A549 (cell line): ENCODE measurements at regions not wholly inside any gene's neighbourhood (a gene's known extent, or its start where the extent isn't known, plus 50 kb on each side); places are given as distances from the start of the nearest gene placed in this dataset.

Source experiments
- ATAC-seq, 2 experiments: fragments of 200-7000 bp in 1 of 2; fragments of >200 bp in 1 of 2; cut with Nextera tagmentation in 1 of 2; cut with Tn5 transposase in 1 of 2; 3 replicates each; pipeline versions ENCODE4 v1.8.0 to v1.9.1; 2018 to 2020; ENCODE audit warnings: mild to moderate bottlenecking in 1 of 2, moderate library complexity in 1 of 2
- CTCF ChIA-PET: fragments of 300-600 bp; sonication (Branson Sonifier 250); formaldehyde crosslinking; extraction: SDS; loops from one replicate; lab custom pipeline; 2021; ENCODE audit warnings: antibody characterized with exemption, inconsistent platforms; lab: Yijun Ruan, JAX
- POLR2A ChIA-PET: fragments of 350-600 bp; formaldehyde crosslinking; extraction: SDS; loops from one replicate; lab custom pipeline; 2021; ENCODE audit warnings: antibody characterized with exemption, inconsistent platforms; lab: Yijun Ruan, JAX
- DNase-seq, 2 experiments: peaks; one replicate each; pipeline versions ENCODE4 v3.0.0 to v3.0.0-alpha.2; 2011 to 2016; ENCODE audit warnings: low read depth in 1 of 2, low spot score in 1 of 2
- FAIRE-seq: peaks from 2 replicates; lab custom pipeline; 2011; peaks lifted over from hg19 to GRCh38; lab: Jason Lieb, UNC
- H3K27ac ChIP-seq, 2 experiments: fragments of >200 bp; sonication (Bioruptor Twin); formaldehyde crosslinking; 3 replicates each; pipeline ENCODE4 v1.5.1; 2016 to 2017
- H3K4me1 ChIP-seq: fragments of >200 bp; sonication (Bioruptor Twin); formaldehyde crosslinking; 3 replicates; pipeline ENCODE4 v1.6.1; 2016
- H3K4me2 ChIP-seq: fragments of >200 bp; sonication (Bioruptor Twin); formaldehyde crosslinking; 3 replicates; pipeline ENCODE4 v1.6.1; 2016
- H3K4me3 ChIP-seq: fragments of >200 bp; sonication (Bioruptor Twin); formaldehyde crosslinking; 3 replicates; pipeline ENCODE4 v1.5.1; 2016
- H3K9me3 ChIP-seq: fragments of >200 bp; sonication (Bioruptor Twin); formaldehyde crosslinking; 3 replicates; pipeline ENCODE4 v1.6.1; 2016
- ATOH8 ChIP-seq: fragments of 250-450 bp; sonication (Bioruptor Pico); IDR thresholded peaks from 2 replicates; pipeline ENCODE4 v1.5.0; 2020; ENCODE audit warnings: low read depth, mild to moderate bottlenecking, moderate library complexity
- BHLHE40 ChIP-seq: IDR thresholded peaks from 2 replicates; pipeline ENCODE4 v1.6.1; 2012; ENCODE audit warnings: low read depth, low read length, inconsistent platforms
- CBX2 ChIP-seq: fragments of 200-600 bp; sonication (generic); IDR thresholded peaks from 2 replicates; pipeline ENCODE4 v1.6.1; 2016; ENCODE audit warnings: low read depth, mild to moderate bottlenecking, borderline replicate concordance
- CHD2 ChIP-seq: fragments of 150-350 bp; IDR thresholded peaks from 2 replicates; pipeline ENCODE4 v1.6.1; 2014; ENCODE audit warnings: low read length; ENCODE audit not compliant: partially characterized antibody
- E2F6 ChIP-seq: IDR thresholded peaks from 2 replicates; pipeline ENCODE4 v1.6.1; 2012; ENCODE audit warnings: low read depth, borderline replicate concordance
- EHF ChIP-seq: fragments of 250-450 bp; sonication (Bioruptor Pico); IDR thresholded peaks from 2 replicates; pipeline ENCODE4 v1.5.0; 2020; ENCODE audit warnings: mild to moderate bottlenecking
- EHMT2 ChIP-seq: fragments of 200-600 bp; sonication (generic); IDR thresholded peaks from 2 replicates; pipeline ENCODE4 v1.6.1; 2016; ENCODE audit warnings: antibody characterized with exemption, low read depth, mild to moderate bottlenecking, moderate library complexity
- ELK1 ChIP-seq: fragments of 150-350 bp; IDR thresholded peaks from 2 replicates; pipeline ENCODE4 v1.6.1; 2014; ENCODE audit warnings: low read depth, mild to moderate bottlenecking, low read length
- EP300 ChIP-seq, 2 experiments: fragments of >200 bp; sonication (Bioruptor Twin); formaldehyde crosslinking; IDR thresholded peaks; 2 replicates in 1 of 2; 3 replicates in 1 of 2; pipeline ENCODE4 v1.6.1; 2016 to 2017
- ESRRA ChIP-seq: fragments of 150-350 bp; IDR thresholded peaks from 2 replicates; pipeline ENCODE4 v1.6.1; 2014; ENCODE audit warnings: mild to moderate bottlenecking, low read length, borderline replicate concordance
- FOSL2 ChIP-seq, 2 experiments: fragments of 450-650 bp in 1 of 2; fragments of >200 bp in 1 of 2; sonication (Bioruptor Twin) in 1 of 2; formaldehyde crosslinking; IDR thresholded peaks; 2 replicates each; pipeline versions ENCODE4 v1.5.0 to v1.6.1; 2016 to 2020; ENCODE audit warnings: mild to moderate bottlenecking in 1 of 2, moderate library complexity in 1 of 2
- GATA3 ChIP-seq: IDR thresholded peaks from 2 replicates; pipeline ENCODE4 v1.6.1; 2012; ENCODE audit warnings: borderline replicate concordance
- HDAC2 ChIP-seq: fragments of 200-600 bp; sonication (generic); IDR thresholded peaks from 2 replicates; pipeline ENCODE4 v1.6.1; 2016
- HEYL ChIP-seq: fragments of 250-450 bp; sonication (Bioruptor Pico); IDR thresholded peaks from 2 replicates; pipeline ENCODE4 v1.8.0; 2021; ENCODE audit warnings: mild to moderate bottlenecking, moderate library complexity
- HMGXB4 ChIP-seq: fragments of 250-450 bp; sonication (Bioruptor Pico); IDR thresholded peaks from 2 replicates; pipeline ENCODE4 v1.5.0; 2021; ENCODE audit warnings: mild to moderate bottlenecking, moderate library complexity, borderline replicate concordance
- HOXB13 ChIP-seq: fragments of 250-450 bp; sonication (Bioruptor Pico); IDR thresholded peaks from 2 replicates; pipeline ENCODE4 v1.5.0; 2020; ENCODE audit warnings: low read depth, mild to moderate bottlenecking, moderate library complexity
- JUN ChIP-seq, 2 experiments: fragments of >200 bp; sonication (Bioruptor Twin); formaldehyde crosslinking; IDR thresholded peaks; 2 replicates in 1 of 2; 3 replicates in 1 of 2; pipeline ENCODE4 v1.6.1; 2016 to 2017
- KDM5A ChIP-seq: fragments of 200-600 bp; sonication (generic); IDR thresholded peaks from 2 replicates; pipeline ENCODE4 v1.6.1; 2016; ENCODE audit warnings: antibody characterized with exemption, mild to moderate bottlenecking
- NPAS2 ChIP-seq: fragments of 250-450 bp; sonication (Bioruptor Pico); IDR thresholded peaks from 2 replicates; pipeline ENCODE4 v1.8.0; 2022; ENCODE audit warnings: mild to moderate bottlenecking, moderate library complexity, borderline replicate concordance
- PBX3 ChIP-seq: IDR thresholded peaks from 2 replicates; pipeline ENCODE4 v1.6.1; 2012
- POLR2A ChIP-seq: IDR thresholded peaks from 2 replicates; pipeline ENCODE4 v1.6.1; 2012; ENCODE audit warnings: mild to moderate bottlenecking, low read length
- RAD21 ChIP-seq, 2 experiments: fragments of >200 bp in 1 of 2; sonication (Bioruptor Twin) in 1 of 2; formaldehyde crosslinking in 1 of 2; IDR thresholded peaks in 1 of 2; conservative IDR thresholded peaks in 1 of 2; 2 replicates in 1 of 2; 3 replicates in 1 of 2; pipeline ENCODE4 v1.6.1; 2012 to 2018; ENCODE audit warnings: inconsistent platforms in 1 of 2
- RARB ChIP-seq: fragments of 250-450 bp; sonication (Bioruptor Pico); IDR thresholded peaks from 2 replicates; pipeline ENCODE4 v1.8.0; 2021; ENCODE audit warnings: mild to moderate bottlenecking, moderate library complexity
- RNF2 ChIP-seq: fragments of 200-600 bp; sonication (generic); IDR thresholded peaks from 2 replicates; pipeline ENCODE4 v1.6.1; 2016; ENCODE audit warnings: low read depth, mild to moderate bottlenecking, antibody characterized with exemption, moderate library complexity, borderline replicate concordance
- TP53 ChIP-seq: fragments of 250-450 bp; sonication (Bioruptor Pico); IDR thresholded peaks from 2 replicates; pipeline ENCODE4 v1.5.0; 2021; ENCODE audit warnings: mild to moderate bottlenecking, moderate library complexity
- USF2 ChIP-seq: fragments of 450-650 bp; IDR thresholded peaks from 2 replicates; pipeline ENCODE4 v1.6.1; 2014; ENCODE audit warnings: antibody characterized with exemption
- ZC3H11A ChIP-seq: fragments of 450-650 bp; IDR thresholded peaks from 2 replicates; pipeline ENCODE4 v1.6.1; 2014; ENCODE audit warnings: antibody characterized with exemption, mild to moderate bottlenecking
- WGBS: methylation state at CpG from one replicate; pipeline ENCODE4 v1.1.6; 2017; ENCODE audit errors: missing lambda C conversion rate; 5-methylcytosine and 5-hydroxymethylcytosine counted together

- H3K9me3 ChIP-seq, result no peaks in the 10 kb centered on the region
- FAIRE-seq, result no peak
- H3K4me3 ChIP-seq, result no peak overlapping the region
- TF ChIP-seq EHF (CRISPR knock-in tag), result no peak
- TF ChIP-seq CBX2, result no peak
- TF ChIP-seq KDM5A, result no peak
- no peak for TF ChIP-seq RNF2
- no peak for TF ChIP-seq HMGXB4 (CRISPR knock-in tag)
- no peak for TF ChIP-seq POLR2A
- TF ChIP-seq ATOH8 (CRISPR knock-in tag), result no peak
- TF ChIP-seq TP53, result no peak
- TF ChIP-seq BHLHE40, result no peak
- TF ChIP-seq EHMT2, result no peak
- no peak for TF ChIP-seq HDAC2
- no peak for TF ChIP-seq ELK1
- TF ChIP-seq CHD2, result no peak
- no peak for TF ChIP-seq NPAS2 (CRISPR knock-in tag)
- no peaks in the 10 kb centered on the region for H3K4me1 ChIP-seq
- CTCF ChIA-PET, result no interaction called here
- no peak overlapping the region for H3K27ac ChIP-seq
- POLR2A ChIA-PET, result no interaction called here
- no peak for ATAC-seq
- DNase-seq, result no peak
- no peak overlapping the region for H3K4me2 ChIP-seq
- under 1% methylated on average over 6 of the region's 6 CpGs for WGBS
Measured at GRCh38 chr2:88824951-88825350, 133.5 kb downstream of the RPIA start.

GRCh38 chr2:88826399-88826798, 134.9 kb downstream of the RPIA start:
- CTCF ChIA-PET, result no interaction called here
- Histone ChIP-seq H3K4me1 (no peaks in the 10 kb centered on the region), H3K27ac (no peak overlapping the region), H3K4me3 (no peak overlapping the region), H3K4me2 (no peak overlapping the region), H3K9me3 (no peaks in the 10 kb centered on the region)
- TF ChIP-seq FOSL2 (IDR thresholded peaks at IDR 0.05) (no peak), FOSL2 (CRISPR knock-in tag; IDR thresholded peaks at IDR 0.05) (no peak), PBX3 (no peak), RAD21 (conservative IDR thresholded peaks at IDR 0.05 in 1 of 2, IDR thresholded peaks at IDR 0.05 in 1 of 2) (no peak), GATA3 (no peak), USF2 (no peak), EP300 (IDR thresholded peaks at IDR 0.05) (no peak), HEYL (CRISPR knock-in tag) (no peak), ZC3H11A (no peak), RARB (no peak), HMGXB4 (CRISPR knock-in tag) (no peak), E2F6 (no peak), HOXB13 (CRISPR knock-in tag) (no peak), JUN (IDR thresholded peaks at IDR 0.05) (no peak), ESRRA (no peak)
- POLR2A ChIA-PET, result no interaction called here
- DNase-seq (no peak), FAIRE-seq (no peak), ATAC-seq (no peak)
- WGBS, result 15% methylated on average over 4 of the region's 4 CpGs
